ENCODE measurements at regions not wholly inside any gene's neighbourhood (a gene's known extent, or its start where the extent isn't known, plus 50 kb on each side); places are given as distances from the start of the nearest gene placed in this dataset.

- no peak overlapping the region for H3K4me2 ChIP-seq (ENCODE audit: insufficient read depth, low read length, poor library complexity, severe bottlenecking)
- H4K91ac ChIP-seq (ENCODE audit: low read depth, low read length, poor library complexity), result no peak overlapping the region
- no peaks in the 10 kb centered on the region for H3K9me3 ChIP-seq (replicated peaks in 1 of 2; ENCODE audit: control insufficient read depth in 2 of 2, insufficient read depth in 1 of 2, low read depth in 1 of 2, low read length in 2 of 2)
- peaks cover 0 to 1% of the 10 kb centered on the region in 2 donors for H3K4me1 ChIP-seq (ENCODE audit: control insufficient read depth in 2 of 2, insufficient read depth in 1 of 2, low read depth in 1 of 2, low read length in 2 of 2)
- no peak overlapping the region for H2AFZ ChIP-seq (ENCODE audit: low read length)
- no peak overlapping the region for H3K18ac ChIP-seq (ENCODE audit: low read length)
- no peak overlapping the region for H3K4ac ChIP-seq (ENCODE audit: low read length)
- no peak overlapping the region for H2BK12ac ChIP-seq (ENCODE audit: low read length)
- H3K14ac ChIP-seq (ENCODE audit: low read length), result no peak overlapping the region
- no peak overlapping the region for H2AK5ac ChIP-seq (ENCODE audit: low read depth, low read length)
- H2BK120ac ChIP-seq (ENCODE audit: low read depth, low read length), result no peak overlapping the region
- no peak overlapping the region for H2BK5ac ChIP-seq (ENCODE audit: low read length)
- H3K27ac ChIP-seq (replicated peaks; ENCODE audit: low read length), result no peak overlapping the region
- H4K8ac ChIP-seq (ENCODE audit: low read depth, low read length), result no peak overlapping the region
- H2BK15ac ChIP-seq (ENCODE audit: low read length), result no peak overlapping the region
- H3K9ac ChIP-seq (ENCODE audit: low read depth, low read length, poor library complexity), result no peak overlapping the region
- no peak overlapping the region for H3K23ac ChIP-seq (ENCODE audit: low read depth, low read length, poor library complexity)
- no peaks in the 10 kb centered on the region for H3K79me1 ChIP-seq (ENCODE audit: low read depth, low read length)
- DNase-seq (ENCODE audit: low spot score), result no peak
- H3K4me3 ChIP-seq (ENCODE audit: low read length in 2 of 2), result no peak overlapping the region
- H3K27me3 ChIP-seq (ENCODE audit: control insufficient read depth in 3 of 3, insufficient read depth in 3 of 3, low read depth in 1 of 3, low read length in 3 of 3), result no peaks in the 10 kb centered on the region
- no peaks in the 10 kb centered on the region for H3K36me3 ChIP-seq (replicated peaks in 1 of 2; ENCODE audit: control insufficient read depth in 2 of 2, insufficient read depth in 2 of 2, low read length in 2 of 2)
Observed at GRCh38 chr1:170306513-170306910, 160.8 kb downstream of the NTMT2 start.

- Histone ChIP-seq H3K9me3 (replicated peaks in 1 of 2; ENCODE audit: control insufficient read depth in 2 of 2, insufficient read depth in 1 of 2, low read depth in 1 of 2, low read length in 2 of 2) (no peaks in the 10 kb centered on the region), H3K14ac (ENCODE audit: low read length) (no peak overlapping the region), H2AFZ (ENCODE audit: low read length) (no peak overlapping the region), H3K18ac (ENCODE audit: low read length) (no peak overlapping the region), H3K4me2 (ENCODE audit: insufficient read depth, low read length, poor library complexity, severe bottlenecking) (no peak overlapping the region), H4K91ac (ENCODE audit: low read depth, low read length, poor library complexity) (no peak overlapping the region), H2BK120ac (ENCODE audit: low read depth, low read length) (no peak overlapping the region), H3K27ac (replicated peaks; ENCODE audit: low read length) (no peak overlapping the region), H4K8ac (ENCODE audit: low read depth, low read length) (no peak overlapping the region), H3K23ac (ENCODE audit: low read depth, low read length, poor library complexity) (no peak overlapping the region), H3K4me3 (ENCODE audit: low read length in 2 of 2) (no peak overlapping the region), H2BK15ac (ENCODE audit: low read length) (no peak overlapping the region), H3K4ac (ENCODE audit: low read length) (no peak overlapping the region), H3K4me1 (ENCODE audit: control insufficient read depth in 2 of 2, insufficient read depth in 1 of 2, low read depth in 1 of 2, low read length in 2 of 2) (peaks cover 0 to 1% of the 10 kb centered on the region in 2 donors), H3K9ac (ENCODE audit: low read depth, low read length, poor library complexity) (no peak overlapping the region), H2BK12ac (ENCODE audit: low read length) (no peak overlapping the region), H2AK5ac (ENCODE audit: low read depth, low read length) (no peak overlapping the region), H2BK5ac (ENCODE audit: low read length) (no peak overlapping the region), H3K27me3 (ENCODE audit: control insufficient read depth in 3 of 3, insufficient read depth in 3 of 3, low read depth in 1 of 3, low read length in 3 of 3) (no peaks in the 10 kb centered on the region), H3K79me1 (ENCODE audit: low read depth, low read length) (no peaks in the 10 kb centered on the region), H3K36me3 (replicated peaks in 1 of 2; ENCODE audit: control insufficient read depth in 2 of 2, insufficient read depth in 2 of 2, low read length in 2 of 2) (no peaks in the 10 kb centered on the region)
- no peak for DNase-seq (ENCODE audit: low spot score)
- no CpG with 5 or more reads among the region's 2 CpGs for WGBS, 2 donors (ENCODE audit: extremely low coverage in 2 of 2, insufficient read length in 2 of 2, insufficient replicate concordance in 1 of 2)
Observed at GRCh38 chr1:170306948-170307347, 161.2 kb downstream of the NTMT2 start.

DNA sequence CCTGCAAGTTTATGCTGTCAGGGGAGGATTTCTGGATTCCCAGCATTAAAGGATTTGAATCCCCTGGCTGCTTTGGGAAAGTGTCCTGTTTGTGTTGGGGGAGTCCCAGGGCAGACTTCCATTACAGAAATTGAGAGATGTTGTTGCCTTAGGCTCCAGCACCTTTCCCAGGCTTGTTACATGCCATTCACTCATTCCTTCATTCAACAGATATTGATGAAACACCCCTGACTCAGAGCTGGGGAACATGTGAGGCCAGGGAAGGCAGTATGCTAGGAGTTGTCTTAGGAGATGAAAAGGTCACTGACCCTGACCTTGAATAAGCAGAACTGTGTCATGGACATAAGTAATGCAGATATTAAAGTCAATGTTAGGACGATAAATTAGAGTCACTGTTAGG is 161.7 kb downstream of the NTMT2 start:
- H3K79me1 ChIP-seq (ENCODE audit: low read depth, low read length), result no peaks in the 10 kb centered on the region
- H3K36me3 ChIP-seq (replicated peaks in 1 of 2; ENCODE audit: control insufficient read depth in 2 of 2, insufficient read depth in 2 of 2, low read length in 2 of 2), result no peaks in the 10 kb centered on the region
- no peaks in the 10 kb centered on the region for H3K27me3 ChIP-seq (ENCODE audit: control insufficient read depth in 3 of 3, insufficient read depth in 3 of 3, low read depth in 1 of 3, low read length in 3 of 3)
- no peak overlapping the region for H2AK5ac ChIP-seq (ENCODE audit: low read depth, low read length)
- no peak overlapping the region for H3K27ac ChIP-seq (replicated peaks; ENCODE audit: low read length)
- no peak overlapping the region for H3K4me2 ChIP-seq (ENCODE audit: insufficient read depth, low read length, poor library complexity, severe bottlenecking)
- H3K4me3 ChIP-seq (ENCODE audit: low read length in 2 of 2), result no peak overlapping the region
- H4K8ac ChIP-seq (ENCODE audit: low read depth, low read length), result no peak overlapping the region
- no peak overlapping the region for H2BK120ac ChIP-seq (ENCODE audit: low read depth, low read length)
- H3K23ac ChIP-seq (ENCODE audit: low read depth, low read length, poor library complexity), result no peak overlapping the region
- H2BK12ac ChIP-seq (ENCODE audit: low read length), result no peak overlapping the region
- no peak overlapping the region for H2BK5ac ChIP-seq (ENCODE audit: low read length)
- H2BK15ac ChIP-seq (ENCODE audit: low read length), result no peak overlapping the region
- no CpG with 5 or more reads among the region's 1 CpG for WGBS, 2 donors (ENCODE audit: extremely low coverage in 2 of 2, insufficient read length in 2 of 2, insufficient replicate concordance in 1 of 2)
- no peaks in the 10 kb centered on the region for H3K9me3 ChIP-seq (replicated peaks in 1 of 2; ENCODE audit: control insufficient read depth in 2 of 2, insufficient read depth in 1 of 2, low read depth in 1 of 2, low read length in 2 of 2)
- no peak overlapping the region for H3K4ac ChIP-seq (ENCODE audit: low read length)
- no peak overlapping the region for H3K14ac ChIP-seq (ENCODE audit: low read length)
- H4K91ac ChIP-seq (ENCODE audit: low read depth, low read length, poor library complexity), result no peak overlapping the region
- H3K9ac ChIP-seq (ENCODE audit: low read depth, low read length, poor library complexity), result no peak overlapping the region
- H3K4me1 ChIP-seq (ENCODE audit: control insufficient read depth in 2 of 2, insufficient read depth in 1 of 2, low read depth in 1 of 2, low read length in 2 of 2), result peaks cover 0 to 1% of the 10 kb centered on the region in 2 donors
- no peak overlapping the region for H2AFZ ChIP-seq (ENCODE audit: low read length)
- H3K18ac ChIP-seq (ENCODE audit: low read length), result no peak overlapping the region
- DNase-seq (ENCODE audit: low spot score), result no peak

GRCh38 chr1:170309389-170310013 is 163.7 kb downstream of the NTMT2 start:
- no peak overlapping the region for H3K4ac ChIP-seq (ENCODE audit: low read length)

More at GRCh38 chr1:170309389-170310013, 163.7 kb downstream of the NTMT2 start:
- Histone ChIP-seq H3K18ac (ENCODE audit: low read length) (no peak overlapping the region), H3K4me1 (ENCODE audit: control insufficient read depth in 2 of 2, insufficient read depth in 1 of 2, low read depth in 1 of 2, low read length in 2 of 2) (peaks cover 0 to 1% of the 10 kb centered on the region in 2 donors), H3K27ac (replicated peaks; ENCODE audit: low read length) (no peak overlapping the region), H3K9ac (ENCODE audit: low read depth, low read length, poor library complexity) (no peak overlapping the region), H4K8ac (ENCODE audit: low read depth, low read length) (no peak overlapping the region), H3K23ac (ENCODE audit: low read depth, low read length, poor library complexity) (no peak overlapping the region), H3K14ac (ENCODE audit: low read length) (no peak overlapping the region), H2AK5ac (ENCODE audit: low read depth, low read length) (no peak overlapping the region), H3K4me3 (ENCODE audit: low read length in 2 of 2) (no peak overlapping the region), H2BK12ac (ENCODE audit: low read length) (no peak overlapping the region), H3K4me2 (ENCODE audit: insufficient read depth, low read length, poor library complexity, severe bottlenecking) (no peak overlapping the region), H4K91ac (ENCODE audit: low read depth, low read length, poor library complexity) (no peak overlapping the region), H2BK5ac (ENCODE audit: low read length) (no peak overlapping the region), H3K27me3 (ENCODE audit: control insufficient read depth in 3 of 3, insufficient read depth in 3 of 3, low read depth in 1 of 3, low read length in 3 of 3) (no peaks in the 10 kb centered on the region), H2AFZ (ENCODE audit: low read length) (no peak overlapping the region), H3K9me3 (replicated peaks in 1 of 2; ENCODE audit: control insufficient read depth in 2 of 2, insufficient read depth in 1 of 2, low read depth in 1 of 2, low read length in 2 of 2) (no peaks in the 10 kb centered on the region), H3K79me1 (ENCODE audit: low read depth, low read length) (no peaks in the 10 kb centered on the region), H2BK15ac (ENCODE audit: low read length) (no peak overlapping the region), H3K36me3 (replicated peaks in 1 of 2; ENCODE audit: control insufficient read depth in 2 of 2, insufficient read depth in 2 of 2, low read length in 2 of 2) (no peaks in the 10 kb centered on the region), H2BK120ac (ENCODE audit: low read depth, low read length) (no peak overlapping the region)
- WGBS, 2 donors (ENCODE audit: extremely low coverage in 2 of 2, insufficient read length in 2 of 2, insufficient replicate concordance in 1 of 2), result no CpG with 5 or more reads among the region's 10 CpGs
- no peak for DNase-seq (ENCODE audit: low spot score)

Data from neuronal stem cell (in vitro differentiated cells).